GM19351 (cell line): ENCODE measurements at regions not wholly inside any gene's neighbourhood (a gene's known extent, or its start where the extent isn't known, plus 50 kb on each side); places are given as distances from the start of the nearest gene placed in this dataset.
"Not testable (repeated sequence)": the region's sequence is repeated elsewhere in the genome, so short reads cannot be mapped to it uniquely, and the experiment has no call there.

Experiments
- ATAC-seq: cut with Tn5 transposase; IDR thresholded peaks from one replicate; pipeline ENCODE4 v1.9.1; 2021; ENCODE audit warnings: mild to moderate bottlenecking, moderate library complexity; ENCODE audit not compliant: unreplicated experiment

DNA sequence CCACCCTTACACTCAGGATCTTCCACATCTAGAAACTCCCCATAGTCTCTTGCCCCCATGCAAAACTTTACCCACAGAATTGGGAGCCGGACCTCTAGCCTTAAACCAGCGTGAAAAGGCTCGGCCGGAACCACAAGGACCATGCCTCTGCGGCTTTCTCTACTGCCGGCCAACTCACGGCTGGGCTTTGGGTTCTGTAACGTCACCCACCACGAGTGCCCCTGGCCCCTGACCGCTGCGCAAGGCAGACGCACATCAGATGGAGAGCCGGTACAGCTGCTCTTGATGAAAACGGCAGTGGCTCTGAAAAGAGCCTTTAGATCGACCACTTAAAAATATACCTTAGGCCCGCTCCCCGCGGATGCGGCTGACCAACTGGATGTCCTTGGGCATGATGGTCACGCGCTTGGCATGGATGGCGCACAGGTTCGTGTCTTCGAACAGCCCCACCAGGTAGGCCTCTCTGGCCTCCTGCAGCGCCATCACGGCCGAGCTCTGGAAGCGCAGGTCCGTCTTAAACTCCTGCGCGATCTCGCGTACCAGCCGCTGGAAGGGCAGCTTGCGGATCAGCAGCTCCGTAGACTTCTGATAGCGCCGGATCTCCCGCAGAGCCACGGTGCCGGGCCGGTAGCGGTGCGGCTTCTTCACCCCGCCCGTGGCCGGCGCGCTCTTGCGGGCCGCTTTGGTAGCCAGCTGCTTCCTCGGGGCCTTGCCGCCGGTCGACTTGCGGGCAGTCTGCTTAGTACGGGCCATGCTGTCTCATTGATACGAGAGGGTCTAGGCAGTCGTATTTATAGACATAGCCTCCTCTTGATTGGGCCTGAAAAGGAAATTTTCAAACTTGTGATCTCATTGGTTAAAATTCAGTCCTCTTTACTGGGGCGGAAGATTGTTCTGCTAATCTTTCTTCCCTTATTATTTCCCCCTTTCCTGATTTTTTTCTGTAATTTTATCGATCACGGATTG is 66.3 kb downstream of the FAM72C start:
- ATAC-seq = not testable (repeated sequence)

DNA sequence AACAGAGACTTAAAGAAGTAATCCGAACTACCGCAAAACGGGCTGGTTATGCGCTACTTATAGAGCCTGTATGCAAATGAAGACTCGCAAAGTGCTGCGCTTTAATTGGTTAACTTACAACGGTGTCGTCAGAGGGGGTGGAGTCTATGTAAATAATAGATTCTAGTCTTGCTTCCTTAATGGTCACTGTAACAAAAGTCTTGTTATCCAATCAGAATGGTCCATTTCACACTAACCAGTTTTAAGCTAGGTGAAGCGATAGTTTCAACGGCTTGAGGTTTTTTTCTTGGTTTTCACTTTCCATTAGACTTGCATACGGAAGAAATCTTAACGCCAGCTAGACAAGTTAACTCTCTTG is 67.2 kb downstream of the FAM72C start:
- ATAC-seq = peak; percentile 59

DNA sequence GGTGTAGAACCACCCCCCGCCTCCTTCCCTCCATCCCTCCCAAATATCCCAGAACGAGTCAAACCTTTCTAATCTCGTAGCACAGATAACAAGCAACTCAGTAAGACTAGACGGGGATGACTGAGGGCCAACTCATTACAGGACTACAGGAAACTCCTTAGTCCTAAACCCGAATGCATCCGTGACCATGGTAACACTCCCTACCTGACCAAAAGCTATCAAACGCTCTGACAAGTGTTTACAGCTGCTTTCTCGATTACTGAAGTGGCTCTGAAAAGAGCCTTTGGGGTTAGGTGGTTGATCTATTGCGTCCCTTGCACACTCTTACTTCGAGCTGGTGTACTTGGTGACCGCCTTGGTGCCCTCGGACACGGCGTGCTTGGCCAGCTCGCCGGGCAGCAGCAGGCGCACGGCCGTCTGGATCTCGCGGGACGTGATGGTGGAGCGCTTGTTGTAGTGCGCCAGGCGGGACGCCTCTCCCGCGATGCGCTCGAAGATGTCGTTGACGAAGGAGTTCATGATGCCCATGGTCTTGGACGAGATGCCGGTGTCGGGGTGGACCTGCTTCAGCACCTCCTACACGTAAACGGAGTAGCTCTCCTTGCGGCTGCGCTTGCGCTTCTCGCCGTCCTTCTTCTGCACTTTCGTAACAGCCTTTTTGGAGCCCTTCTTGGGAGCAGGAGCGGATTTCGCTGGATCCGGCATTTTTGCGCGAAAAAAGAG is 67.7 kb downstream of the FAM72C start:
- not testable (repeated sequence) for ATAC-seq

DNA sequence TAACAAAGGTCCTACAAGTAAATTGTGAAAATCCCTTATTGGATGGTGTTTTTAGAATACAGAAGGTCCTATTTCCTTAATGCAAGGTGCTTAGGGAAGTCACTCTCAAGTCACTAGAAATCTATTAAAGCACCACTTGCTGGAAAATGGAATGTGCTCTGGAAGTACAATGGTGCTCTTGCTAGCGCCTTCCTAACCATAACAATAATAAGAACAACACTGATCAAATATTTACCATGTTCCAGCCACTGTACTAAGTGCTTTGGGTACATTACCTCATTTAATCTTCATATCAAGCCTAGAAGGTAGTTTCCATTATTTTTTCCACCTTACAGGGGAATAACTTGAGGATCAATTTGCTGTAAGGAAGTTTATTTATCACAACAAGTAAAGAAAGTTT is 75.4 kb downstream of the FAM72C start:
- not testable (repeated sequence) for ATAC-seq

DNA sequence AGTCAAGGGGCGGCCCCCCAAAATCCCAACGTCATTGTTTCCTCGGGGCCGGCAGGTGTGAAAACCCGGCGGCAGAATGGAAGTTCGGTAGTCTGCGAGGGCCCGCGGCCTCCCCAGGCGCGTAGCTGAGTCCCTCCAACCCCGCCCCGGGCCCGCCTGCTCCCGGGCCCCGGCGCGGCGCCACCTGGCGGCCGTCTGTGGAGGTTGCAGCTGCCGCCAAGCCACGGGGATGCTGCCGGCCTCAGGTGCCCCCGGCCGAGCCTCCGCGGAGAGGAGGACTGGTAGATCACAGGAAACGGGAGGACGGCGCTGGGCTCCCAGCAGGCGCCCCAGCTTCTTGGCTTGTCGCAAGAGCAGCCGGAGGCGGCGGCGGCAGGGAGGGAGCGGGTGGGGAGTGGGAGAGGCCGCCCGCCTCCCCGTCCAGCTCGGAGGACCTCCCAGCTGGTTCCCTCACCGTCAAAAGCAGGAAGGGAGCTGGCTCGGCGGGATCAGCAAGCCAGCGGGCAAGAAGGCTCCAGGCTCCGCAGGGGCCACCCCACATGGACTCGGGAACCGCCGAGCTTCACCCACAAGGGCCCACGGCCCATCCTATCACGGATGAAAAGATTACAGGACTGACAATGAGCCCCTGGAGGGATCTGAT is 86.7 kb downstream of the FAM72C start:
- peak; percentile 95 for ATAC-seq

DNA sequence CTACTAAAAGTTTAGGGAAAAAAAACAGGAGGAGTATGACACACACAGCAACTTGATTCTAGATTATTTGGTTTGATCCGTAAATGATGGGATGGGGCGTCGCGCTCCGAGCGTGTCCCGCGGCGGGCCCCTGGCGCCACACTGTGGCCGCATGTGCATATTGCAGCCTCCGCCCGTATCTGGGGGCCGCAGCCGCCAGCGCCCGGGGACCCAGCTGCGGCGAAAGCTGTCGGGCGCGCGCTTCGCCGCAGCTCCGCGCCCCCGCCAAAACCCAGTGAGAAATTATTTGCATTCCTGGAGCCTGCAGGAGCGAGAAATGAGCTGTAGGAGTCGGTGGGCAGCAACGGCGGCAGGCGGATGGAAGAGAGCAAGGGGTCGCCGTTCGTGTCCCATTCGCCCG is 87.3 kb downstream of the FAM72C start:
- peak; percentile 74 for ATAC-seq

DNA sequence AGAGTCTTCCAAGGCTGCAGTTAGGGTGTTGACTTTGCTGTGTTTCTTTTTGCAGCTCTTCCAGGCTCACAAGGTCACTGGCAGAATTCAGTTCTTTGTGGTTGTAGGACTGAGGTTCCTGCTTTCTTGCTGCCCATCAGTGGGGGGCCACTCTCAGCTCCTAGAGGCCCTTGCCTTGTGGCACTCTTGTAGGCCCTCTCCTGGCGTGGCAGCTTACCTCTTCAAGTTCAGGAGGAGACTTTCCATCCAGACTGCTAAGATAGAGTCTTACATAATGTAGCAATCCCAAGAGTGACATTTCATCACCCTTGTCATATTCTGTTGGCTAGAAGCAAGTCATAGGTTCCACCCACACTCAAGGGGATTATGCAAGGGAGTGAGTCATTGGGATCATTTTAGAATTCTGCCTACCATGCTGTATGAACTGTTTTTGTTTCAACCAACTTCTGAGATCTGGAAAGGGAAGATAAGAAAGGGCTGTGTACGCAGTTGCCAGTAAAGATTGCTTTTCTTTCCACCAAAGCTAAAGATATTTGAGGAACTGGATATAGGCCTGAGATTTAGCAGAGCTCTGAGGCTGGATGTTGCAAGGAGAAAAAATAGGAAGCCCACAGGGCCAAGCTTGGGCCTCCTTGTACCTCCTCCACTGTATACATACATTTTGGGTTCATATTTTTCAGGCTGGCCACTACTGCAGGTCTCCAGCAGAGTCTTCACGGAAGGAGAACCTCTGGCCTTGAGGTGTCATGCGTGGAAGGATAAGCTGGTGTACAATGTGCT is 91.8 kb downstream of the FAM72C start:
- not testable (repeated sequence) for ATAC-seq

DNA sequence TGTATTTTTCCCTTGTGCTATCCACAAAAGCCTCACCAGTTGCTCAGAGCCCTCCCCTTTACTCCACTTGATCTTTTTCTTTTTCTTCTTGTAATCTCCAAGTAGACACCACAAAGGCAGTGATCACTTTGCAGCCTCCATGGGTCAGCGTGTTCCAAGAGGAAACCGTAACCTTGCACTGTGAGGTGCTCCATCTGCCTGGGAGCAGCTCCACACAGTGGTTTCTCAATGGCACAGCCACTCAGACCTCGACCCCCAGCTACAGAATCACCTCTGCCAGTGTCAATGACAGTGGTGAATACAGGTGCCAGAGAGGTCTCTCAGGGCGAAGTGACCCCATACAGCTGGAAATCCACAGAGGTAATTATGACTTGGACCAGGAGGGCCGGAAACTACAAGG is 95.8 kb downstream of the FAM72C start:
- ATAC-seq = not testable (repeated sequence)

DNA sequence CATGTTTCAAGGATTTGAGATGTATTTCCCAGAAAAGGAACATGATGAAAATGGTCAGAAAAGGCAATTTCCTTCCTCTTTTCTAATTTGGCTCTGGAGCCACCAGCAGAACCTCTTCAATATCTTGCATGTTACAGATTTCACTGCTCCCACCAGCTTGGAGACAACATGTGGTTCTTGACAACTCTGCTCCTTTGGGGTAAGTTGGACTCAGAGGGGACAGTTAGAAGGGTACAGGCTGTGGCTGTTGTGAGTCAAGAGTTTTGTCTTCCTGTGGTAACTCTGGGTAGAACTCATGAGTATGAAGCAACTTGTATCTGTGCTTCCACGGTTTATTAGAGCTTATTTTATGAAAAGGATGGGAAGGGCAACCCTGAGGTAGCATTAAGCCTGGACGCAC is 97.2 kb downstream of the FAM72C start:
- not testable (repeated sequence) for ATAC-seq

DNA sequence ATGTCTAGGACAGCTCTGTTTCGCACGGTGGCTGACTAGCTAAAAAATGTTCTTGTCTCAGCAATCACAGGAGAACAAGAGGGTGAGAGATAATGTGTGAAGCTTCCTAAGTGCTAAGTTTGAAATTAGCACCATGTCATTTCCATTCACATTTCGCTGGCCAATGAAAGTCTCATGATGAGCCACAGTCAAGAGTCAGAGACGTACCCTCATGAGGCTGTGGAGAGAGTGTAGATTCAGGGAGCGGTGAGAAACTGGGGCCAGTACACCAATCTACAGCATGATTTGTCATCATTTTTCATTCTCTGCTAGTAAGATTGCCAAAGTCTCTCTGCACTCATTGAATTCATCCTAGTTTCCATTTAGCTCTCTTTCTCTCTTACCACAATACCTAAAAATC is 98.1 kb downstream of the FAM72C start:
- ATAC-seq = not testable (repeated sequence)

DNA sequence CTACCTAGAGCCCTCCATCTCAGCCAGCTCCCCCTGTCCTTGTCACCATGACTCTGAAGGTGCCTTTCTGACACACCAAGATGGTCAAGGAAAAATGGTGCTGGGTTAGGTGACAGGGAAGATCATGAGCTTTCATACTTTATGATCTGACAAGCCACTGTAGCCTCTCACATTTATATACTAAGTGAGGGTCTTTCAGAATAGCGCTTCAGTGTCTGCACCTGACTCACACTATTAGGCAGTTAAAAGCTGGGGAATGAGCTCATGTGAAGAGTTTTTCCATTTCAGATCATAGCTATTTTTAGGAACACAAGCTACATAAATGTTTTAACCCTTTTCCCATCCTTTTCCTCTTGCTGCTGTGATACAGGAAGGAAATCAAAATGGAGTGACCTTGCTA is 101.4 kb downstream of the FAM72C start:
- not testable (repeated sequence) for ATAC-seq

DNA sequence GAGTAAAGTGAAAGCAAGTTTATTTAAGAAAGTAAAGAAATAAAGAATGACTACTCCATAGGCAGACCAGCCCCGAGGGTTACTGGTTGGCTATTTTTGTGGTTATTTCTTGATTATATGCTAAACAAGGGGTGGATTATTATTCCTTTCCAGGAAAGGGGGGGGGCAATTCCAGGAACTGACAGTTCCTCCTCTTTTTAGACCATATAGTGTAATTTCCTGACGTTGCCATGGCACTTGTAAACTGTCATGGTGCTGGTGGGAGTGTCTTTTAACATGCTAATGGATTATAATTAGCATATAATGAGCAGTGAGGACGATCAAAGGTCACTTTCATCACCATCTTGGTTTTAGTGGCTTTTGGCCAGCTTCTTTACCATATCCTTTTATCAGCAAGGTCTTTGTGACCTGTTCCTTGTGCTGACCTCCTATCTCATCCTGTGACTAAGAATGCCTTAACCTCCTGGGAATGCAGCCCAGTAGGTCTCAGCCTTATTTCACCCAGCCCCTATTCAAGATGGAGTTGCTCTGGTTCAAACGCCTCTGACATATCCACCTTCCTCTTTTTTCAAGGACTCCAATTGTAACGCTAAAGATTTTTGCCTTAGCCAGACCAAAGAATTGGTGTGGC is 104.1 kb downstream of the FAM72C start:
- ATAC-seq = not testable (repeated sequence)

DNA sequence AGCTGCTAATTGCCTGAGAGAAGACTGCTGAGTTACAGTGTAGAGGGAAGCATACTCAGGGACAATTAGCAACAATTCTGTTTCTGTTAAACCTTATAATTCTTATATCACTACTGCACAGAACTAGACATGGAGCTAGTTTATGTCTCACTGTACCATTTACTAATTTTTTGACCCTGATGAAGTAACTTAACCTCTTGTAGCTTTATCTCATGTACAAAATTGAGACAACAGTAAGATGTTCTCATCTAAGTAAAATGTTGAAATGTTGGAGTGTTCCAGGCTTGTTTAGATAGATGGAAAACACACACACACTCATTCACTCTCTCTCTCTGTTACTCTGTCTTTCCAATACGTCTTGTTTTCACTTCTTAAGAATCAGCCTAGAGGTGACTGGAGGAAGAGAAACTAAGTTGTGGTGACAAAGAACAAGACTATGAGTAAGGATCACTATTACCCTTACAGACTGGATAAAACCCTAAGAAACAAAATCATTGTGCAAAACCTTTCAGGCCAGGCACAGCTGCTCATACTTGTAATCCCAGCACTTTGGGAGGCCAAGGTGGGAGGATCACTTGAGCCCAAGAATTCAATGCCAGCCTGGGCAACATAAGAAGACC is 107.8 kb downstream of the FAM72C start:
- ATAC-seq = peak; percentile 95

DNA sequence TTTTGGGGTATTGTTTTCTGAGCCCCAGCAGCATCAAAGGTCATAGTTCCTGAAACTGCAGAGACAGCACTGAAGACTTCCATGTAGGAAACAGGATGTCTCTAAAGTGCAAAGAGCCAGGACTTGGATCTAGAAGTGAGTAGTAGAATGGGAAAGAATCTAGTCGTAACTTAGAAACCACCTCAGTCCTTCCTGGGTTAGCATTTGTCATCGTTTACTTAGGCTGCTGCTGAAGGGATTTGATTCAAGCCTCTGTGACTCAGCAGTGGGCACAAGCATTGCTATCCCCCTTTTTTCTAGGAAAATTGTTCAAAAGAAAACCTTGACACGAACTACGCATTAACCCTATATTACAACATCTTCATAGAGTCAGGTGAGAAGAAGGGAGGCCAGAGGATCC is 109.1 kb downstream of the FAM72C start:
- not testable (repeated sequence) for ATAC-seq

DNA sequence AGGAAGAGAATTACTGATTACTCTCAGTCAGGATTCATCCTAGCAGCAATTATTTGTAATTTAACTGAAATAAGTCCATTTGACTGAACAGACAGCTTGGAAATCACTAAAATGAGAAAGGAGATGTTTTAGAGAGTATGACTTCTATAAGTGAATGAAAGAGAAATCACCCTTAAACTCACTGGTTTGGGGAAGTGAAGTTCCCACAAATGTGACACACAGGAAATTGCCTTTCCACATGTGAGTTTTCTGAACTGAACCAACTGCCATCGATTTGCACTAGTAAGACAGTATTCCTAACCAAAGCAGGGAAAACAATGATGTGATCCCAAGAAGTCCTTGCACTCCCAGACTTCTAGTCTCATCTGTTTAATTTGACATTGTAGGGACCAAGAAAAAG is 110.5 kb downstream of the FAM72C start:
- not testable (repeated sequence) for ATAC-seq

DNA sequence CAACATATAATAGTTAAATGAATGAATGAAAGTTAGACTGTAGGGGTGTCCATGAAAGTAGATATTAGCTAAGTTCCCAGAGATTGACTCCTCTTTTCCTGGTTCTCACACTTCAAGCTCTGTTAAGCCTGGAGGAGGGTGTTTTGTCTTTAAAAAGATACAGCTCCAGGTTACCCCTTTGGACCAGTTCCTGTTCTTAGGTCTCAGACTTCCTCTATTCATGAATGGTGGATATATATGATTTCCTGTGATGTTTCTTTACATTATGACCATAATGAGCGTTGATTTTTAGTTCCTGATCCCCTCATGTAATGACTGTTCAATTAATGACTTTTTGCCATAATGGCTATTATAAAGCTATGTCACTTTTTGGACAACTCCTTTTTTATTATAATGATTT is 115.9 kb downstream of the FAM72C start:
- not testable (repeated sequence) for ATAC-seq

DNA sequence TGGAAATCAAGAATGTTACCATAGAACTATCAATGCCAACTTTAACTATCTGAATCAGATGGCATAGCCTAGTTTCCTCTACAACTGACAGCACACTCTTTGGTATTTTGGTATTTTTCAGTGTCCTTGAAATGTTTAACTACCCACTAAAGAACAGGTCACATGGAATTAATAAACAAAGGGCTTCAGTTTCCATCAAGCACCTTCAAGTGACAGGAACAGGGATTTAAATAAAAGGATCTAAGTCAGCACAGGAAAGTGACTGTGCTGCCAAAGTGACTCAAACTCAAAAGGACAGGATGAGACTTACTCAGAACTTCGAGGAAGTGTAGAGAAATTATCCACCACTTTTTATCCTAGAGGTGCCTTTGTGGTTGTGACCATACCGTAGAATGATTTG is 117.7 kb downstream of the FAM72C start:
- ATAC-seq = not testable (repeated sequence)

DNA sequence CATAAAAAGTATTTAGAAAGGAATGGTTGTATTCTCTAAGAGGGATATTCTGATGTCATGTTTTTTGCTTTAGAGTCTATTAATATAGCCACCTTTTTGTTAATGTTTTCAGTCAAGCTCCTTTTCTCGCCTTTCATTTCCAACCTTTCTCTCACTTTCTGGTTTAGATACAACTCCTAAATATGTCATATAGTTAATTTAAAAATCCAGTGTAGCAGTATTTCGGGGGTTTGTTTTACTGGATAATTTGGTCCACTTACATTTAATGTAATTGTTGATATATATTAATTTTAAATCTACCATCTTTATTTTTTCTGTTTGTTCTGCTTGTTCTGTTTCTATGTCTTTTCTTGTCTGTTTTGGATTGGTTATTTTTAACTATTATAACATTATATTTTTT is 121.1 kb downstream of the FAM72C start:
- ATAC-seq = not testable (repeated sequence)

DNA sequence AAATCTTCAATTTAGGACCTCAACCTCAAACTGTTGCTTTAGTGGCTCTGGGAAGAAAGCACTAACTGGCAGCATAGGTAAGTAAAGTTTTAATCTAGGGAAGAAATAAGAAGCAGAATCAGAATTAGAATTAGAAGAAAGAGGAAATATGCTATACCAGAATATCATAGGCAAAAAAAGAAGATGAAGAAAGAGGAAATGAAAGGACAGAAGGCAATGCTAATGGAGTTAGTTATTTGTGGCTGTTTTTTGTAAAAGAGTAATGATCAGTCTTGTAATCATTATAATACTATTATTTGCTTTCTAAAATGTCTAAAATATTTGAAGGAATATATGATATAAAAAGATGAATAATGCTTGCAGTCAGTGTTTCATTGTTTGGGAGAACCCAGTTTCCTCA is 122.9 kb downstream of the FAM72C start:
- ATAC-seq = not testable (repeated sequence)

DNA sequence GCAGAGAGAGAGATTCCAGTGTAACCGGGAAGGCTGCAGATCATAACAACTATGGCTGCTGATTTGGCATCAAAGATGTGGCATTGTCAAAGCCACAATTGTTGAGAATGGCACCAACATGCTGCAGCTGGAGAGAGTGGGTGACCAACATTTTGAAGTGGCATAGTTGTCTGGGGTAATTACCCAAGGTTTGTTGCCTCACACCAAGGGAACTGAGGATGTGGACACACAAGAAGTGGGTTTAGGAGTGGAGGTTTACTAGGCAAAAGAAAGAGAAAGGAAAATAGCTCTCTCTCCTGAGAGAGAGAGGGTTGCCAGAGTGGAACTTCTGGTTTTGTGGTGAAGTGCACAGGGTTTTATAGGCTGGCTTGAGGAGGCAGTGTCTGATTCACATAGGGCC is 126.6 kb downstream of the FAM72C start:
- not testable (repeated sequence) for ATAC-seq
